ENCODE measurements at regions not wholly inside any gene's neighbourhood (a gene's known extent, or its start where the extent isn't known, plus 50 kb on each side); places are given as distances from the start of the nearest gene placed in this dataset.

DNA sequence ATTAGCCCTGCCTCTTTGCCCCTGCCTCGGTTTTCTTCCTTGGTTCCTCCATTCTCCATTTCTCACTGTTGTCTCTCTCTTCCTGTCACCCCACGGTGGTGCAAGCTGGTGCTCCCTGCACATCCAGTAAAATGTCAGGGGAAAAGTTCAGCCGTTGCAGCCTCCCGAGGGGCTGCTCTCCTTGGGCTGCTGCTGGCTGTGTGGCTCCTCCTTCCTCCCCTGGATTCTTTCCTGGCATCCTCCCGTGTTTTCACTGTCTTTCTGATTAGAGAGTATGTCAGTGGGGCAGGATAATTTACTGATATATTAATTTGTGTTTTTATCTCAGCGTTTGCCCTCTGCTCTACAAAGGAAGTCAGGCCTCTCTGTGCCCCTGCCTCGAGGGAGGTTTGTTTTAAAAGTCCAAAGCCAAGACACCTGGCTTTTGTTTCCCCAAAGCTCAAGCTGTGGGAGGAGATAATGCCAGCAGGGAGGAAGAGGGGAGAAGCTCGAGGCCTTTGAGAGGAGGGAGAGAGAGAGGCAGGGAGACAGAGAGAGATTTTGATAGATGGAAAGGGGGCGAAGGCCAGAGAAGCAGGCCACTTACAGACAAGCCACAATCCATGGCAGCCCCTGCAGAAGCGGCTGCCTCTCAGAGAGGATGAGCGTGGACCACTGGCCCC lies 150.3 kb upstream of the NR2F2 start:
- TF ChIP-seq CTCF (conservative IDR thresholded peaks at IDR 0.05 in 1 of 2, IDR thresholded peaks at IDR 0.05 in 1 of 2; ENCODE audit: extremely low read depth in 1 of 2, insufficient read depth in 1 of 2, low read depth in 1 of 2, low read length in 2 of 2) (no peak), EZH2 (IDR thresholded peaks at IDR 0.05; ENCODE audit: borderline replicate concordance, low read length) (no peak)
